ENCODE measurements at regions not wholly inside any gene's neighbourhood (a gene's known extent, or its start where the extent isn't known, plus 50 kb on each side); places are given as distances from the start of the nearest gene placed in this dataset.
"Not testable (repeated sequence)": the region's sequence is repeated elsewhere in the genome, so short reads cannot be mapped to it uniquely, and the experiment has no call there.

DNA sequence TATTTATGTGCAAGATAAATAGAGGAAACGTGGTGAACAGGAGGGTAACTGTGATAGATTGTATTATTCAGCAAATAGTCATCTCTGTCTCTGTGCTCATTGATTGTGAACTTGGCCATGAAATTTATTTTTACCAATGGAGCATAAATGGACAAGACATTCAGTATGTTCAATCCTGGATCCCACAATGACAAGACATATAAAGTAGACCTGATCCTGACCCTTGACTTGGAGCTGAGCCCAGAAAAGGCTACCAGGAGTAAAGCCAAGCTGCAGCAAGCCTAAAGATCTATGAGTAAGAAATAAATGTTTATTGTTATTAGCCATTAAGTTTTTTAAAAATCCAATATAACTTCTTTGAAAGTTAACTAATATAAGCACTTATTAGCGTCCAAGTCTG lies 531.2 kb downstream of the PIK3C3 start:
- no peak for DNase-seq

DNA sequence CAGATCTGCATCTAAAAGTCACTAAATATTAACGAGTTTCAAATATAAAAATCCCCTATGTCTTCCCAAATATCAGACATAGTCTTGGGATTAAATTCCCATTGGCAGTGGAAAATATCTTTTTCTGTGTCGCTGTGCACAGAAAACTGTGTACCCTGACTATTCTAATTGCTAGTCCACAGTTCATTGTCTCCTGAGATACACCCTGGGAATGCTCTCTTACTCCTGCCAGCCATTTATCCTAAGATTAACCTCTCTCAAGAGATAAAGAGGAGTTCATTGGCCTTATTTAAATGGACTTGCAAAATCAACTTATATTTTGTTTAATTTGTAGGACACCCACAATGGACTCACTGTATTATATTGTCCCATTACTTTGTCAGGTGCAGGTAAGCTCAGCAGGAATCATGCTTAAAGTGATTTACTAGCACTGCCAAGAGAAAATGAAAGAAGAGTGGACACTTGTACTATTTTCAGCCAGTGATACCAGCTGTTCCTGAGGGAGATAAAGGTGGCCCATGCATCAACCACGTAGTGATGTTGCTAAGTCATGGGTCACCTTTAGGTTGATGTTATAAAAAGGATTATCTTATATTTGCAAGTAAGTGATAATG lies 553.8 kb downstream of the PIK3C3 start:
- no peak for DNase-seq

DNA sequence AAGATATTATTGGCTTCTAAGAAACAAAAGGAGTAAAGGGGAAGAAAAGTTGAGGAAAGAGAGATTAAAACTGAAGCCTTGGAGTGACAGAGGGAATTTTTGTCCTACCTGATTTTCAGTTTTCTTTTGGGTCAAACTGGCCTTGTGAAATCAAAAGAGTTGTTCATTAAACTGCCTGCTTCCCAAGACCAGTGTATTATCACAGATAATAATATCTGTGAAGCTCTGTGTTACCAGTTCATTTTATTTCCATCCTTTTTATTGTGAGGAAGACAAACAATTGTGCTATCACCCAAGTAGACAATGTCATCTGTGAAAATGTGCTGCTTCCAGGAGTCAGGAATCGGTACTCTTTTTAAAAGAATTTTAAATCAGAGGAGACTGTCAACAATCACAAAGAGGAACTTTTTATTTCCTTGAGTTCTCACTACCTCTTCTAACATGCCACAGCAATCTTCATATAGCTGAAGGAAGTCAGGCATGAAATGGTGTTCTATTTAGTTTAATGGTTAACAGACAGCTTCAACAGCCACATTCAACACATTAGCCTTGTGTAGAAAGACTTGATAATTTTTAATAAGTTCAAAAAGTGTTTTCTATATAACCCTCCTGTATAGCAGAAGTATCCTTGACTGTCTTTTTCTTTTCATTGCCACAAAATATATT lies 554.8 kb downstream of the PIK3C3 start:
- no peak for DNase-seq

DNA sequence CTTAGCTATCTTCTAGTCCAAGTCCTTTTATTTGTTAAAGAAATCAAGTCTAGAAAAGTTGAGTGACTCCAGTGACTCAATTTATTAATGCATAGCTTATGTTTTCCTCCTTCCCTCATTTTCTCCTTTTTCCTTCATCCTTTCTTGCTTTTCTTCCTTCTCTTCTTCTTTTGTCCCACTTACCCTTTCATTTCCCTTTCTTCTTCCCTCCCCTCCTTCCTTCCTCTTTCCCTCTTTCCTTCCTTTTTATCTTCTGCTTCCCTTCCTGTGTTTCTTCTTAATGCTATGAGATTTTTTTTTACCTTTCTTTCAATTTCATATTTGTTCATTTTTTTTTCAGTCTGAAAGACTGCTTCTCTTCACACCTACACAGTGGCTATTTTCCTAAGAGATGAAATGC lies 555.5 kb downstream of the PIK3C3 start:
- DNase-seq = no peak

DNA sequence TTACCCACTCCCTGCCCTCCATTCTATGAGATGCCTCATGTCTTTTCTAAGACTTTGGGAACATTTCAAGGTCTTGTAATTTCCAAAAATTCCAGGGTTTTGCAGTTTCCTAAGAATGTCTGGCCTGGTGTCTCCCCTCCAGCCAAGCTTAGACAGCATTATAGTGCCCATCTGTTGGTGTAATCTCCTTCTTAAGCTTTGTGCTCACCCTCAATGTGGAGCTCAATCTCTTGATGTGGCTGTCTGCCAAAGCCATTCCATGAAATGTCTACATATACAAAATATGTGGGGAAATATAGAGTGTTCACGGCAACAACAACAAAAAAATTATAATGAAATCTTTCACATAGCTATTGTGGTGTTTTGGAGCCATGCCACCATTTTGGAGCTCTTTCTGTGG lies 558.4 kb downstream of the PIK3C3 start:
- DNase-seq = no peak

DNA sequence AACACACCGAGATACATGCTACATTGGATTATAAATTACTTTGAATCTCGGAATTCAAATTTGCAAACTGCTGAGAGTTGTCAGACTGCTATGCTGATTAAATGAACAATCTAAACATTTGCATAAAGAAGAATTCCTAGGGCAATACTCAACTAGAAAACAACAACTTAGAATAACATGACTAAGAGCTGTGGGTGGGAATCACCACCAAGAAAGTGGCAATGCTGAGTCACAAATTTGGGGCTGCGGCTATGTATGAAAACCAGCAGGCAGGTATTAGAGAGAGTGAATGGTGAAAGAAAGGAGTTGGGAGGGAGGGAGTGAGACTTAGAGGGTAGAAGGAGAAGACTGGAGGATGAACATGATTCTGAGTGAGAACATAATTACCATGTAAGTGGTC lies 559.5 kb downstream of the PIK3C3 start:
- no peak for DNase-seq

DNA sequence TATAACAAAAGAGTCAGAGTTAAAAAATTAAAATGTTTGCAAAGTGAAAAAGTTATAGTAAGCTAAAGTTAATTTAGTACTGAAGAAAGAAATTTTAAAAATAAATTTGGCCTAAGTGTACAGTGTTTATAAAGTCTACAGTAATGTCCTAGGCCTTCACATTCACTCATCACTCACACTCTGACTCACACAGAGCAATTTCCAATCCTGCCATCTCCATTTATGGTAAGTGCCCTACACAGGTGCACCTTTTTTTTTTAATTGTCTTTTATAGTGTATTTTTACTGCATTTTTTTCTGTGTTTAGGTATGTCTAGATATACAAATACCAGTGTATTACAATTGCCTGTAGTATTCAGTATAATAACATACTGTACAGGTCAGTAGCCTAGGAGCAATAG lies 562.9 kb downstream of the PIK3C3 start:
- no peak for DNase-seq

DNA sequence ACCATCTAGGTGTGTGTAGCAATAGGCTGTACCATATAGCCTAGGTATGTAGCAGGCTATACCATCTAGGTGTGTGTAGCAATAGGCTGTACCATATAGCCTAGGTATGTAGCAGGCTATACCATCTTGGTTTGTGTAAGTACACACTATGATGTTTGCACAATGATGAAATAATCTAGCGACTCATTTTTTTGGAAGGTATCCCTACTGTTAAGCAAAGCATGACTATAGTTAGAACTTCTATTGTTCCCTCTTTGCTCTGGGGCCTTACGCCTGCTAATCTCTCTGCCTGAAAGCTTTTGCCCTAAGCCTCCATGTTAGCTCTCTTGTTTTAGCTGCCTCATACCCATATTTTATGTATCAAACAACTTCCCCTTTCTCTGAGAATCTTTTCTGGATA lies 563.3 kb downstream of the PIK3C3 start:
- not testable (repeated sequence) for DNase-seq

DNA sequence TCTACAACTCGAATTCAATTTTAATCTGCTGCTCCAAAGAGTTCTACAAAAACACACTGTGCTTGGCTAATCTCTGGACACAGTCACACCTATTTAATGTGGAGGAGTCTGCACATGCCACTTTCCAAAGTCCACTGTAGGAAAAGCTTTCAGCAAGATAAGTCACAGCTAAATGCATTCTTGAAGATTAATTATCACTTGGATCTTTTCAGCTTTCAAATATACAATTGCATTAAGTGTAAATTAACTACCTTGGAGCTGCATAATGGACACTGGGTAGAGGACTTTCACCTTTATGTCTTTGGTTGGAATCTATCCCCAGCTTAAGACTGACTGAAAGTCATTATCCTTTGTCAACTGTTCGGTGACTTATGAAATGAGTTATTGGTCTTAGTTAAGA lies 565.1 kb downstream of the PIK3C3 start:
- no peak for DNase-seq

DNA sequence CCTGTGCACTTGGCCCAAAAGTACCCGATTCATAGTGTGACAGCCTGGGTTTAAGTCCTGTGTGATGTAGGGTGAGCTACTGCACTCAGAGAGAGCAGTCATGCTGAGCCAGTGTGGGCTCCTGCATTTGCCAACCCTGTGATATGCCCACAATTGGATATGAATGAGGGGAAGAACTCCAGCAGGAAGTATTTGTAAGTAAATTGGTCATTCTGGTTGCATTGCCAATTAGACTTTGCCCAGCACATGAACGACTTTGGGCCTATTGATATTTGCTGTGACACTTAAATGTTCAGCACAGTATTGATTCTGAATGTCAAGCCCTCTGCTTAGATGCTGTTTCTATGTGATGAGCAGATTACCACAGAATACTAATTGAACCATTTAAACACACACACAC lies 570.9 kb downstream of the PIK3C3 start:
- no peak for DNase-seq

DNA sequence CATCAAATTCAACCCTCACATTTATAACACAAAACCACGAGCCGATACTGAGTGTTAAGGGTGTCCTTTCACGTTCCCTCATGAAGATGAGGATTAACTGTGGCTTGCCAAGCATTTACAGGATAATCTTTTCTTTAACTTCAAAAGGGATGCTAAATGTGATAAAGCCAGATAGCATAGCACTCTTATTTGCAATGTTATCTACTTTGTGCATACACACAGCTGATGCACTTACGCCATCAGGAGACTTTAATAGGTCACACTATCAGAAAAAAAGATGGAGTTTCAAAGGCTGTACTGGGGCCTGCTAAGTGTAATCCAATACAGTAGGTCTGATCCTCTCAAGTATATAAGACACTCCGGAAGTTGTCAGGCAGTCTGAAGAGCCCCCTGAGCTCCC lies 572.7 kb downstream of the PIK3C3 start:
- no peak for DNase-seq

DNA sequence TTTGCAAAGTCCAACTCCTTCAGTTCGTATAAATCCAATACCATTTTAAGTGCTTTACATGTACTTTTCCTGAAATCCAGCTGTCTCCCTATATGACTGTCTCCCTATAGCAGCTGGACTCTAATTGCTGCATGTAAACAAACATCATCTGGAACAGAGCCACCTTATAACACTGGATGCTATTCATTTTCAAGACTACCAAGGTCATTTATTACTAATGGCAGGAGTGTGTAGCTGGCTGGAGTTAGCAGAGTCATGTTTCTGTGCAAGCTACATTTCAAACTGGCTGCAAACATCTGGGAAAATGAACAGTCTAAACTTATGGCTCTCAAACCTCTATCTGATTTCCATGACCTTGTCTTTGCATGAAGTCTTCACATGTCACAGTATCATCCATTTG lies 575.2 kb downstream of the PIK3C3 start:
- DNase-seq = no peak

DNA sequence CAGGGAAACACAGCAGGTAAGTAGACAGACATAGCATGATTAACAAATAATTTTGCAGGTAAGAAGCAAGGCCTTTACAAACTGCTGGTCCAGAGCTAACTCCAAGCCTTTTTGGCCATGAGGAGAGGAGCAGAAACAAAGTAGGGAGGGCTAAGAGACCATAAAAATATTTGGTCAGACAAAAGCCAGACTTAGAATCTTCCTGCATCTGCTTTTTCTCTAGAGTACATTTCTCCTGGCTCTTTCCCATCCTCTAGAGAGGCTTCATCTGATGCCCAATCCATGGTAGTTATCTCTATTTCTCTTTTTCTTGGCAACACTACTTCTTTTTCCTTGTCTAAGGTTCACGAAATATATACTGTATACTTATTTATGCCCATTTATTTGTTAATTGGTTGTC lies 577.1 kb downstream of the PIK3C3 start:
- DNase-seq = no peak

DNA sequence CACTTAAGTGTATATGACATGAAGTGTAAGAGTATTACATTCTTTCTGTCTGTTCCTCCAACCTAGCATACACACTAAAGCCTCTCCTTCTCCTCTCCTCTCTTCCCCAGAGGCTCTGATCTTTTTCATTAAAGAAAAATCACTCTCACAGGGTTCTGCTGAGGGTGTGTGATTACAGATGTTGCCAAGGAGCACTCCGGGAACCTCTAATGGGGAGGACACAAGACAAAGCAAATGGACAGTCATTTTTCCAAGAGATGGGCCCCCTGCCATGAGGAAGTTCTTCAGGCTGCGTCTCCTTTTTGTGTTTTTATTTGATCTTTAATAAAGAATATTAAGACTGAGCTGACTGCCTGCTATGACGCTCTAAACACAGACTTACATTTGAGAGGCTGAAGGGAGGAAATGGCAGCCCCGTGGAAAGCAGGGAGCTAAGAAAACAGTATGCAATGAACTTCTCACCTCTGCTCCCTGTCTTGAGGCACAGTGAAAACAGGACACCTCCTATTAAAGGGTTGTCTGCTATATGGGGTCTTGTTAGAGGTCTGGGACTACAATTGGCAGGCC lies 578.1 kb downstream of the PIK3C3 start:
- no peak for DNase-seq

DNA sequence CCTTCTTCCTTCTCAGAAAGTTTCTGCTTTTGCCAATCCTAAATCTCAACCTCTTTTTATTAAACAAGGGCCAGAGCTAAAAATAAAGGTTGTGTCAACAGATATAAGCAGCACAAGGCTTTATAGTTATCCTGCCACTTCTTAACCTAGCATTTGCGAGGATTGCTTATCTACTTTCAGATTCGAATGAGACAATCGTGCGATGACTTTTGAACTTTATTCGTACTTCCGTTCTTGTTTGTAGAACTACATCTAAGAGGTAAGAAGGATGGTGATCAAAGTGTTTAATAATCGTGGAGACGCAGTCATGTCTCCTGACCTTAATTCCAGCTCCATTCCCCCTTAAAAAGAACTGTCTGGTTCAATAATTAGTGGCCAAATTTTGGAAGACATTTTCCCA lies 578.6 kb downstream of the PIK3C3 start:
- DNase-seq = no peak

DNA sequence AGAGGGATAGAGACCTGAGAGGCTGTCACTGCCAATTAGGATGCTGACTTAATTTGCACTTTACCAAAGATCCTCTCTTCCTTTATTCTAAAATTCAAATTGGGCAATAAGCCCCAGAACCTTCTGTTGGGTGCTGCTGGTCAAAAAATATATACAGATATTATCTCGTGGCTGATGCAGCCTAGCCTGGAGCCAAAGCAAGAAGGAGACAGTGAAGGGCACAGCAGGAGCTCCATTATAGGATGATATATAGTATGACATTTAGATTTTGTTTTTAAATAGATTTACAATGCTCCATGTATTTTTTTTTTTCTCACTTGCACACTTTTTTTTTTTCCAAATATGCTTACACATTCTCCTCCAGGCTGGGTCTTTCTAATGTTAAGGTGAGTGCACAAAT lies 579.3 kb downstream of the PIK3C3 start:
- DNase-seq = no peak

DNA sequence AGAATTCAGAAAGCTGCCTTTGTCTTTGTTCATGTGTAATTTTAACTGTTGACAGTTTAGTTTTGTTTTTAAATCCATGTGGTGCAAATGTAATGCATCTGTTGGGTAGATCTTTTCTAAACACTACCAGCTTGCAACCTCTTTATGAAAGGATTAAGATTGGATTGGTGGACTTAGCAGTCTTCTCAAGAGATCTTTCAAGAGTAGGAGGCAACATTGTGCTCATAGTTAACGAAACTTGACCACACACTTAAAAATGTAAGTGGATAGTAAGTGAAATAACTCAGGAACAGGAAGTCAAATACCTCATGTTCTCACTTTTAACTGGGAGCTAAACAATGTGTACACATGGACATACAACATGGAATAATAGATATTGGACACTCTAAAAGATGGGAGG lies 579.0 kb downstream of the RIT2 start:
- no peak for DNase-seq

DNA sequence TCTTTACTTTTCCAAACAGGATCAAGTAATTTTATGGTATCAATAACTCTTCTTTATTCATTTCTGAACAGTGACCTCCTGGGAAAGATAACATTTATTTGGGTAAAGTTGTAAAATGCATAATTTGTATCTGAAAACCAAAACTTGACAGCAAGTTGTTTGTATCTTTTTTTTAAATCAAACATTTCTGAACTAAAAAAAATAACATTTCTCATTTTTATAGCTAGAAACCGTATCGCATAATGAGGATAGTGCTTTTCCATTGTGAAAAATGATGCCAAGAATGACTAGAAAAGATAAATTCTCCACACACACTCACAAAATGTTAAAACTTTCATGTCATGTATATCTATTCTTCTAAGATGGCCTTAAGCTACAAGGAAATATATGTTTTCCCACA lies 578.2 kb downstream of the RIT2 start:
- DNase-seq = no peak

DNA sequence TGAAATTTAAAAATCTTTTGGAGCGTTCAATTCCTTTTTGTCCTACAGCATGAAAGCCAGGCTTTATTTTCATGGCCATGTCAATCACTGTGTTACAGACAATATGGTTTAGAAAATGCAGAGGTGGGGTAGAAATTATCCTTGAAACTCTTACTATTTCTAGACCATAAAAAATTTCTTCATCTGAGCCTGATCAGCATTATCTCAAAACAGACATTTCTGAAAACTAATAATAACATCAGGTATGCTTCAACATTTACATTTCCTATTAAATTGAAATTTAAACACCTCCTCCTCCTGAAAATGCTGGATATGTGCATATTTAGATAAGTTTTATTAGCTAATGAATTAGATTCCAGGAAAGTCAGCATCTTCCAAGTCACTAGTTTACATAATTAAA lies 570.6 kb downstream of the RIT2 start:
- no peak for DNase-seq

DNA sequence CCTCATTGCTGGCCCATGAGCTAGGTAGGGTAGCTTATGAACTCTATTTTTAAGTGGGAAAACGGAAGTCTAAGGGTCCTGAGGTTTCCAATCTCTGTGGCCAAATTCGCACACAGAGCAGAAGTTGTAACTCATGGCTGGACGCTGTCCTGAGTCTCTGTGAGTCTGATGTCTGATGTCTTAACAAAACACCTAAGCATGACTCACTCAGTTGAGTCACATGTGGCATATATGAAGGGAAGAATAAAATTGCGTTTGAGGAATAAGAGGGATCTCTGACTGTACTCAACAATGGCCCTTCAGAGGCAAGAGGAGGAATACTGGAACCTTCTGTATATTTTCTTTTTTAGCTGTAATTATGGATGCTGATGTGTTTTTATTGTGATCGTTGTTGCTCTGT lies 569.7 kb downstream of the RIT2 start:
- DNase-seq = no peak

DNA sequence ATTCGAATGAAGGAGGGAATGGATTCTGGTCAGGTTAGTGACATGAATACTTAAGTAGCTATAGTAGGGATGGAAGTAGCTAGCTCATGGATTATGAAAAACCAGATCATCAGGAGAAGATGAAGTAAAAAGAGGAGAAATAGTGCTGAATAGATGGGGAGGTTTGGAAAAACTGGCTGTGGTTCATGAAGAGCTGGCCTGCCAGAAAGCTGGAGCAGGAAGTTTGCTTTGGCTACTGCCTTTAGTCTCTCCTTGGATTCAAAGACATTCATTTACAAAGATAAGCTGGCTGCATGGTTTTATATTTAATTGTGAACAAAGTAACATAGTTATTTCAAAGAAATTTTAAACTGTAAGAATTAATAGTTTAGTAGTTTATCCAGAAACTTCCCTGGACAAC lies 567.0 kb downstream of the RIT2 start:
- DNase-seq = no peak

DNA sequence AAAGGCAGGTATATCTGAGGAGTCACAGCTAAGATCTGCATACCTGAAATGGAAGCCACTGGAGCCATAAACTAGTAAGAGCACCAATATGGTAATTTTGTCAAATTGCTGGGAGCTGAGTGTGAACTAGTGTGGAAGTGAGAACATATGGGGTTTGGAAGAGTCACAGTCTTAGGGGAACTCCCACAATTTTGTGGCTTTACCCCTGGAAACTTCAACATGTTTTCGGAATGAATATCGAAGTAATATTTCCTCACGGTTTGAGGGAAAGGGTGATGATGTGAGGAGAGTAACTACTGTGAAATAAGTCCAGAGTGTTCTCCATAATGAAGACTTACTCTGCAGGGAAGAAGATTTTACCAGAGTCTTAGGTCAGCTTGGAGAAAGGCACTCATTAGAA lies 565.9 kb downstream of the RIT2 start:
- no peak for DNase-seq

DNA sequence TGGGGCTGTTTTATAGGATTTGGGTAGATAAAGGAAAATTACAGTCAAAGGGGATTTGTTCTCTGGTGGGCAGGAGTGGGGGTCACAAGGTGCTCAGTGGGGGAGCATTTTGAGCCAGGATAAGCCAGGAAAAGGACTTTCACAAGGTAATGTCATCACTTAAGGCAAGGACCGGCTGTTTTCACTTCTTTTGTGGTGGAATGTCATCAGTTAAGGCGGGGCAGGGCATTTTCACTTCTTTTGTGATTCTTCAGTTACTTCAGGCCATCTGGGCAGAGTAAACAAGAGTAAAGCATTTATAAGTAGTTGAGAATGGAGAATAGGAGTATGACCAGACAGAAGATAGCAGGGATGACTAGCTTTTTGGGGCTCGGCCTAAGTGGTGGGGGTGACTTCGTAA lies 562.9 kb downstream of the RIT2 start:
- not testable (repeated sequence) for DNase-seq

DNA sequence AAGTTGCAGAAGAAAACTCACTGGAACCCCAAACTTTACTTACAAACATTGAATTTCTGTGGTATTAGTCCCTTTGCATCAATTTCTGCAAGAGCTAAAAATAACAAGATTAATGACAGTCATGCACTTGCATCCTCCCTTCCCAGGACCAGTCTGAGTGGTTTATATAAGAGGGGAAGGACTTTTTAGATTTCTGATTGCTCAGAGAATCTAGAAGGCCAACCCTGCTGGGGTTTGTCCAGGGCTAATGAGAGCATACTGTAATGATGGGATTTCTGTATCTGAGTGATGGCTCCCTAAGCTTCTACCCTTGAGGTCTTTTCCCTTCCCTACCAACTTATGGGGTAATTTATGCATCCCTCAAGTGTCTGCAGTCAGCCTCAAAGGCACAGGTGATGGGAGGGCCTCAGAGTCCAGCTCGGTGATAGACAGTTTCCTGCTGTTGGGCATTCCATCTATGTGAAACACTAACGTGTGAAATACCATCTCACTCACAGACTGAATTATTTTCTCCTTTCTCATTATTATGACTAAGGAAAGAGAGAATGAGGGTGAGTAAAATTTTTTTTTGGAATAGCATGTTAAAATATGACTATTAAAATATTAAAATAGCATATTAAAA lies 556.3 kb downstream of the RIT2 start:
- no peak for DNase-seq

DNA sequence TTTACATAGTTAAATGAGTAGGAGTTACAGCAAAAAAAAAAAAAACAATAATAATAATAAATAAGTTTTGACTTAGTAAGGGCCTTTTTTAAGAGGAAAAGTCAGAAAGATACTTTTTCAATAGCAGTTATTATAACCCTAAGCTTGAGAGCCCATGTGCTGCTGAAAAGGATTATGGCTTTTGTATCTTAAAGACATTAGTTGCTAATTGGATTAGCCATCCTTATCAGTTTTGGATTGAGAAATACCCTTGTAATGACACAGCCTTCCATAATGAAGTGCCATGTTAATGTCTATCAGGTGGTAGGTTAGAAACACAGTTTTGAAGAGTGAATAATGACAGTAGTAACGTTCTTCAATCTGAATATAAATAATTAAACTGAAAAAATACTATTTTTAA lies 554.0 kb downstream of the RIT2 start:
- DNase-seq = no peak
